Endothelial cell of umbilical vein (primary cell): ENCODE measurements at regions not wholly inside any gene's neighbourhood (a gene's known extent, or its start where the extent isn't known, plus 50 kb on each side); places are given as distances from the start of the nearest gene placed in this dataset.

Experiments
- BruUV-seq: library from RNA; stranded (reverse); fragments of 400-500 nt; replicated peaks from 2 replicates; lab custom pipeline; 2021; lab: Mats Ljungman, UMichigan
- CTCF ChIA-PET: fragments of 300-600, 350-600 bp; sonication (Branson Sonifier 250); formaldehyde crosslinking; loops from one replicate; lab custom pipeline; 2021; ENCODE audit warnings: antibody characterized with exemption, inconsistent platforms; lab: Charles Lee
- POLR2A ChIA-PET: fragments of 300-600, 350-600 bp; sonication (Branson Sonifier 250); formaldehyde crosslinking; loops from one replicate; lab custom pipeline; 2021; ENCODE audit warnings: antibody characterized with exemption, inconsistent platforms; lab: Charles Lee
- DNase-seq: peaks from one replicate; pipeline ENCODE4 v3.0.0-alpha.2; 2011; ENCODE audit warnings: low read depth, low spot score
- FAIRE-seq: peaks from 2 replicates; lab custom pipeline; 2011; peaks lifted over from hg19 to GRCh38; lab: Jason Lieb, UNC
- H2AFZ ChIP-seq: 2 replicates; pipeline ENCODE4 v1.6.0; 2012; ENCODE audit warnings: low read depth, low read length, control low read depth, inconsistent platforms
- H3K27ac ChIP-seq: 2 replicates; pipeline ENCODE4 v1.5.1; 2011; ENCODE audit warnings: low read depth, mild to moderate bottlenecking, control low read depth, low read length, moderate library complexity; ENCODE audit not compliant: insufficient read depth
- H3K27me3 ChIP-seq, 2 experiments: 2 replicates each; pipeline versions ENCODE4 v1.6.0 to v1.6.1; 2011; ENCODE audit warnings: low read length in 2 of 2, mixed read lengths in 1 of 2; ENCODE audit not compliant: control insufficient read depth in 2 of 2, insufficient read depth in 2 of 2
- H3K36me3 ChIP-seq, 2 experiments: 2 replicates in 1 of 2; 3 replicates in 1 of 2; pipeline ENCODE4 v1.5.1; 2011; ENCODE audit warnings: low read length in 2 of 2, mild to moderate bottlenecking in 1 of 2, moderate library complexity in 1 of 2; ENCODE audit not compliant: control insufficient read depth in 2 of 2, insufficient read depth in 2 of 2; ENCODE audit errors: extremely low read depth in 1 of 2
- H3K4me1 ChIP-seq: 3 replicates; pipeline ENCODE4 v1.5.1; 2011; ENCODE audit warnings: mild to moderate bottlenecking, low read length; ENCODE audit not compliant: control insufficient read depth, insufficient read depth; ENCODE audit errors: extremely low read depth
- H3K4me2 ChIP-seq: 2 replicates; pipeline ENCODE4 v1.6.1; 2011; ENCODE audit warnings: low read length, control low read depth, mixed read lengths; ENCODE audit not compliant: insufficient read depth
- H3K4me3 ChIP-seq, 3 experiments: fragments of 200-600 bp in 1 of 3; sonication (generic), shearing (Covaris generic) in 1 of 3; replicated peaks in 1 of 3; 2 replicates each; pipeline ENCODE4 v1.5.1; 2011 to 2016; ENCODE audit warnings: control low read depth in 3 of 3, low read length in 3 of 3, mild to moderate bottlenecking in 2 of 3, inconsistent platforms in 1 of 3, low read depth in 1 of 3, moderate library complexity in 1 of 3; ENCODE audit not compliant: insufficient read depth in 1 of 3
- H3K79me2 ChIP-seq: 2 replicates; pipeline ENCODE4 v1.6.0; 2012; ENCODE audit warnings: low read length, inconsistent platforms; ENCODE audit not compliant: control insufficient read depth, insufficient read depth
- H3K9ac ChIP-seq: replicated peaks from 2 replicates; pipeline ENCODE3; 2011; ENCODE audit warnings: low read length, control low read depth; ENCODE audit not compliant: insufficient read depth; ENCODE audit errors: extremely low read depth
- H3K9me1 ChIP-seq: replicated peaks from 3 replicates; pipeline ENCODE4 v1.6.0; 2011; ENCODE audit warnings: mild to moderate bottlenecking, low read length; ENCODE audit not compliant: control insufficient read depth, insufficient read depth; ENCODE audit errors: extremely low read depth
- H3K9me3 ChIP-seq: replicated peaks from 2 replicates; pipeline ENCODE4 v1.5.1; 2012; ENCODE audit warnings: low read length, inconsistent platforms; ENCODE audit not compliant: control insufficient read depth, insufficient read depth
- H4K20me1 ChIP-seq: replicated peaks from 2 replicates; pipeline ENCODE3; 2011; ENCODE audit warnings: mild to moderate bottlenecking, low read length; ENCODE audit not compliant: control insufficient read depth, insufficient read depth; ENCODE audit errors: extremely low read depth
- EZH2 ChIP-seq: IDR thresholded peaks from 2 replicates; pipeline ENCODE4 v1.6.1; 2012; ENCODE audit warnings: borderline replicate concordance, low read depth, mild to moderate bottlenecking, moderate library complexity, low read length, inconsistent platforms; ENCODE audit not compliant: severe bottlenecking
- MYC ChIP-seq: IDR thresholded peaks from one replicate; pipeline ENCODE4 v1.6.1; 2011; ENCODE audit warnings: mild to moderate bottlenecking, low read depth, low read length
- POLR2A ChIP-seq: IDR thresholded peaks from 2 replicates; pipeline ENCODE4 v1.6.1; 2012; ENCODE audit warnings: low read depth, mild to moderate bottlenecking, control low read depth, low read length
- POLR2AphosphoS5 ChIP-seq: IDR thresholded peaks from 2 replicates; pipeline ENCODE4 v1.6.1; 2012; ENCODE audit warnings: low read depth, mild to moderate bottlenecking, control low read depth, low read length, moderate library complexity; ENCODE audit not compliant: insufficient read depth
- dilution Hi-C: fragments of 300-500 bp; cut with MboI; formaldehyde crosslinking; loops from one replicate; pipeline ENCODE4 v1.15.0; 2019; ENCODE audit warnings: low sequenced_read_pairs; ENCODE audit not compliant: extremely low pct_ligation_motif_present
- intact Hi-C: fragments of 100-400 bp; cut with micrococcal nuclease; formaldehyde crosslinking; loops from one replicate; pipeline ENCODE4 v1.10.0; 2022

DNA sequence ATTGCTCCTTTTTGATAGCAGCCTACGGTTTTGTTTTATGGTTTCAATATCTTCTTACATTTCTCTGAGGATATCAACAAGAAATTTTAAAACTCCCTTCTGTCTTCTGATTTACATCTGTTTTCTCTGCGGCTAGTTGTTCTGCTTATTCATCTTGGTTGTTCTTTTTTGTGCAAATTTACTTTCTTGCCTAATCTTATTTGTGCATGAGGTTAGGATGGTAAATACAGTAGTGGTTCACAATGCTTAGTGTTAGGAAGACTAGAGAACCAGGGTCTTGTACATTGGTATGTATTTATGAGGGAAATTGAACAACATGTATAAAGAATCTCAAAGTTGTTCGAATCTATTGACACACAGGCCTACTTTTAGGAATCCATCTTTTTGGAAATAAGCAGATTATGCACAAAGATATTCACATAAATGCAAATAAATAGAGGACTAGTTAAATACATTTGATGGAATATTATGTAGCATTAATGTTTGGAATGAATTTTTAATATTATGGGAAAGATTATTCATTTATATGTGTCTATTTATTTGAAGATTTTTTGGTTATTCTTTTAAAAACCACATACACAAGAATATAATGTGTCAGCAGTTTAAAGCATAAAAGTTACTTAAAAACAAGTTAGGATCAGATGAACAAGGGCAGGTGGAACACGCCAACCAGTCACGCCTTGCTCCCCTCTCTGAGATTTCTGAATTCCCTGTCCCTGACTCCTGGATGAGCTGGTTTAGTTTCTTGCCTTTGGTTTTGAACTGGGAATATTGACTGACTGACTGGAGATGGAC lies 51.4 kb upstream of the RFC3 start:
- TF ChIP-seq MYC (no peak), POLR2AphosphoS5 (no peak), POLR2A (no peak), EZH2 (no peak)
- DNase-seq (no peak), FAIRE-seq (no peak)
- H3K27me3 ChIP-seq = peaks cover 0 to 14% of the 10 kb centered on the region in 2 experiments
- H3K36me3 ChIP-seq = no peaks in the 10 kb centered on the region
- no peak overlapping the region for H3K4me2 ChIP-seq
- ChIA-PET POLR2A (no interaction called here), CTCF (interaction anchor here (0.7 kb wide), 1 partner anchor 34 kb away, joined by 3 read pairs; no protein-coding TSS in a partner anchor)
- no peaks in the 10 kb centered on the region for H4K20me1 ChIP-seq
- H3K9me3 ChIP-seq = no peaks in the 10 kb centered on the region
- dilution Hi-C loops (no loop called here), intact Hi-C loops (no loop called here)
- no peaks in the 10 kb centered on the region for H3K9me1 ChIP-seq
- no peak overlapping the region for H3K4me3 ChIP-seq
- H3K4me1 ChIP-seq = no peaks in the 10 kb centered on the region
- H3K9ac ChIP-seq = no peak overlapping the region
- BruUV-seq = no TSS peak
- no peak overlapping the region for H3K27ac ChIP-seq
- H2AFZ ChIP-seq = no peak overlapping the region
- H3K79me2 ChIP-seq = no peaks in the 10 kb centered on the region

DNA sequence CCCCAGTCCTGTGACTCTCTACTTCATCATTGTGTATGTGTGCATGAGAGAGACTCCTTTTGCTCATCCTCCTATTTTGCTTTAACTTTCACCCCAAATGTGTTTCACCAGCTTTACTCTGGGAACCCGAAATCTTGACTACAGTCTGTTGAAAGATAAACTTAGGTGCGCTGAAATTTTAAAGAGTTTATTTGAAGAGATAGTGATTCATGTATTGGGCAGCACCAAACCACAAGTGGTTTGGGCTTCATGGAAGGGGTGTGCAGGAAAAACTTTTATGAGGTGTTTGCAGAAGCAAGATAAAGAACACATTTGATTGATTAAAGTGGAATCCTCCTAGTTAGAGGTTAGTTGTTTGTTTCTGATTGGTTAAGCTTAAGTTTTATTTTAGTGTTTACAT lies 50.8 kb upstream of the RFC3 start:
- H2AFZ ChIP-seq = no peak overlapping the region
- no peak overlapping the region for H3K27ac ChIP-seq
- no peak overlapping the region for H3K9ac ChIP-seq
- DNase-seq (no peak), FAIRE-seq (no peak)
- no peaks in the 10 kb centered on the region for H3K9me3 ChIP-seq
- intact Hi-C loops = no loop called here
- no peak for TF ChIP-seq MYC
- no peak overlapping the region for H3K4me3 ChIP-seq
- CTCF ChIA-PET = interaction anchor here (0.7 kb wide), 1 partner anchor 34 kb away, joined by 3 read pairs; no protein-coding TSS in a partner anchor
- no peaks in the 10 kb centered on the region for H3K4me1 ChIP-seq
- H3K36me3 ChIP-seq = no peaks in the 10 kb centered on the region
- dilution Hi-C loops = no loop called here
- no peaks in the 10 kb centered on the region for H4K20me1 ChIP-seq
- no peak overlapping the region for H3K4me2 ChIP-seq
- H3K27me3 ChIP-seq = peaks cover 0 to 14% of the 10 kb centered on the region in 2 experiments
- no peaks in the 10 kb centered on the region for H3K79me2 ChIP-seq
- H3K9me1 ChIP-seq = no peaks in the 10 kb centered on the region
- BruUV-seq = no TSS peak
- POLR2A ChIA-PET = no interaction called here
